Endothelial cell of umbilical vein (primary cell): ENCODE measurements at regions not wholly inside any gene's neighbourhood (a gene's known extent, or its start where the extent isn't known, plus 50 kb on each side); places are given as distances from the start of the nearest gene placed in this dataset.

ENCODE experiments used
- CTCF ChIP-seq, 2 donors: IDR thresholded peaks; 1 replicate in 1 of 2; 2 replicates in 1 of 2; pipeline ENCODE4 v1.5.1; 2011; ENCODE audit warnings: low read length in 2 of 2, mild to moderate bottlenecking in 2 of 2, moderate library complexity in 2 of 2, control low read depth in 1 of 2, inconsistent platforms in 1 of 2, low read depth in 1 of 2; ENCODE audit not compliant: insufficient read depth in 1 of 2; ENCODE audit errors: extremely low read depth in 1 of 2
- POLR2AphosphoS5 ChIP-seq: IDR thresholded peaks from 2 replicates; pipeline ENCODE4 v1.6.1; 2012; ENCODE audit warnings: low read depth, mild to moderate bottlenecking, control low read depth, low read length, moderate library complexity; ENCODE audit not compliant: insufficient read depth

GRCh38 chrX:843306-843705 is 212.7 kb downstream of the SHOX start:
- TF ChIP-seq CTCF (IDR thresholded peaks at IDR 0.05; ENCODE audit: extremely low read depth in 1 of 2, insufficient read depth in 1 of 2, low read depth in 1 of 2, low read length in 2 of 2) (no peak), POLR2AphosphoS5 (no peak)
